HG03378 (cell line): ENCODE measurements at regions not wholly inside any gene's neighbourhood (a gene's known extent, or its start where the extent isn't known, plus 50 kb on each side); places are given as distances from the start of the nearest gene placed in this dataset.
A peak's percentile ranks its signal among the peaks of the same experiment; 100 is the strongest.
"Not testable (repeated sequence)": the region's sequence is repeated elsewhere in the genome, so short reads cannot be mapped to it uniquely, and the experiment has no call there.

Source experiments
- ATAC-seq: cut with Tn5 transposase; IDR thresholded peaks from one replicate; pipeline ENCODE4 v1.9.1; 2021; ENCODE audit warnings: mild to moderate bottlenecking, moderate library complexity; ENCODE audit not compliant: unreplicated experiment

DNA sequence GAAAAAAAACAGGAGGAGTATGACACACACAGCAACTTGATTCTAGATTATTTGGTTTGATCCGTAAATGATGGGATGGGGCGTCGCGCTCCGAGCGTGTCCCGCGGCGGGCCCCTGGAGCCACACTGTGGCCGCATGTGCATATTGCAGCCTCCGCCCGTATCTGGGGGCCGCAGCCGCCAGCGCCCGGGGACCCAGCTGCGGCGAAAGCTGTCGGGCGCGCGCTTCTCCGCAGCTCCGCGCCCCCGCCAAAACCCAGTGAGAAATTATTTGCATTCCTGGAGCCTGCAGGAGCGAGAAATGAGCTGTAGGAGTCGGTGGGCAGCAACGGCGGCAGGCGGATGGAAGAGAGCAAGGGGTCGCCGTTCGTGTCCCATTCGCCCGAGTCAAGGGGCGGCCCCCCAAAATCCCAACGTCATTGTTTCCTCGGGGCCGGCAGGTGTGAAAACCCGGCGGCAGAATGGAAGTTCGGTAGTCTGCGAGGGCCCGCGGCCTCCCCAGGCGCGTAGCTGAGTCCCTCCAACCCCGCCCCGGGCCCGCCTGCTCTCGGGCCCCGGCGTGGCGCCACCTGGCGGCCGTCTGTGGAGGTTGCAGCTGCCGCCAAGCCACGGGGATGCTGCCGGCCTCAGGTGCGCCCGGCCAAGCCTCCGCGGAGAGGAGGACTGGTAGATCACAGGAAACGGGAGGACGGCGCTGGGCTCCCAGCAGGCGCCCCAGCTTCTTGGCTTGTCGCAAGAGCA, 86.8 kb downstream of the FAM72B start:
- ATAC-seq: peak; percentile 73

- peak; percentile 24 for ATAC-seq
Observed at GRCh38 chr1:121097867-121098215, 86.3 kb downstream of the FAM72B start.

GRCh38 chr1:121109025-121109424, 75.1 kb downstream of the FAM72B start:
- ATAC-seq: not testable (repeated sequence)

- ATAC-seq: not testable (repeated sequence)
Observed at GRCh38 chr1:121116522-121117297, 67.4 kb downstream of the FAM72B start.

GRCh38 chr1:121117298-121117611, 66.9 kb downstream of the FAM72B start:
- ATAC-seq: not testable (repeated sequence)

DNA sequence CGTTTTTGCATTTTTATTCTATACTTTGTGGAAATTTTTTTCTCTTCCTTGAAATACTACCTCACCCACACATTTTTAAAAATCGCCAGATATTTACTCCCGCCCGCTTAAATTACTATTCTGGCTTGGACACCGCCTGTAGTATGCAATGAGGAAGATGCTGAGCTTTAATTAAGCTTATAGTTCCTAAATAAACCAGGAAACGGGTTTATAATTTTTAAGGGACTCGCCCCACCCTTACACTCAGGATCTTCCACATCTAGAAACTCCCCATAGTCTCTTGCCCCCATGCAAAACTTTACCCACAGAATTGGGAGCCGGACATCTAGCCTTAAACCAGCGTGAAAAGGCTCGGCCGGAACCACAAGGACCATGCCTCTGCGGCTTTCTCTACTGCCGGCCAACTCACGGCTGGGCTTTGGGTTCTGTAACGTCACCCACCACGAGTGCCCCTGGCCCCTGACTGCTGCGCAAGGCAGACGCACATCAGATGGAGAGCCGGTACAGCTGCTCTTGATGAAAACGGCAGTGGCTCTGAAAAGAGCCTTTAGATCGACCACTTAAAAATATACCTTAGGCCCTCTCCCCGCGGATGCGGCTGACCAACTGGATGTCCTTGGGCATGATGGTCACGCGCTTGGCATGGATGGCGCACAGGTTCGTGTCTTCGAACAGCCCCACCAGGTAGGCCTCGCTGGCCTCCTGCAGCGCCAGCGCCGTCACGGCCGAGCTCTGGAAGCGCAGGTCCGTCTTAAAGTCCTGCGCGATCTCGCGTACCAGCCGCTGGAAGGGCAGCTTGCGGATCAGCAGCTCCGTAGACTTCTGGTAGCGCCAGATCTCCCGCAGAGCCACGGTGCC, 66.3 kb downstream of the FAM72B start:
- not testable (repeated sequence) for ATAC-seq
